ENCODE measurements at regions not wholly inside any gene's neighbourhood (a gene's known extent, or its start where the extent isn't known, plus 50 kb on each side); places are given as distances from the start of the nearest gene placed in this dataset.
A peak's percentile ranks its signal among the peaks of the same experiment; 100 is the strongest.

- no peaks in the 10 kb centered on the region for H3K36me3 ChIP-seq
- ATAC-seq (no peak), DNase-seq (no peak), FAIRE-seq (no peak)
- no peak overlapping the region for H3K27ac ChIP-seq
- H3K27me3 ChIP-seq = no peaks in the 10 kb centered on the region
- TF ChIP-seq CTCF (IDR thresholded peaks at IDR 0.05) = no peak
- H3K9me3 ChIP-seq = no peaks in the 10 kb centered on the region
- H3K4me3 ChIP-seq = no peak overlapping the region
- peaks cover 7 to 9% (median 7%) of the 10 kb centered on the region in 3 donors for H3K4me1 ChIP-seq
- intact Hi-C loops (cut with DNase I) = no loop called here
Measured at GRCh38 chr2:240278661-240279060, 138.2 kb upstream of the OTOS start.

- Histone ChIP-seq H3K27ac (no peak overlapping the region), H3K27me3 (no peaks in the 10 kb centered on the region), H3K36me3 (no peaks in the 10 kb centered on the region), H3K4me1 (peaks cover 7 to 9% (median 7%) of the 10 kb centered on the region in 3 donors), H3K9me3 (no peaks in the 10 kb centered on the region), H3K4me3 (no peak overlapping the region)
- DNase-seq = no peak
- no peak for ATAC-seq
- TF ChIP-seq CTCF (IDR thresholded peaks at IDR 0.05) = no peak
- 24 to 26% methylated on average over 2 of the region's 2 CpGs for WGBS, 2 donors
- FAIRE-seq = peak; percentile 51
- intact Hi-C loops (cut with DNase I) = no loop called here
Measured at GRCh38 chr2:240280621-240281020, 140.2 kb upstream of the OTOS start.

- Histone ChIP-seq H3K27me3 (no peaks in the 10 kb centered on the region), H3K4me3 (no peak overlapping the region), H3K27ac (no peak overlapping the region), H3K4me1 (no peaks in the 10 kb centered on the region), H3K9me3 (no peaks in the 10 kb centered on the region), H3K36me3 (no peaks in the 10 kb centered on the region)
- DNase-seq = no peak
- no peak for FAIRE-seq
- no peak for ATAC-seq
- TF ChIP-seq CTCF (IDR thresholded peaks at IDR 0.05) = no peak
- 79% methylated on average over 13 of the region's 13 CpGs for WGBS, 2 donors
- intact Hi-C loops (cut with DNase I) = no loop called here
Measured at GRCh38 chr2:240284503-240285259, 144.2 kb upstream of the OTOS start.

GRCh38 chr2:240285725-240286124, 145.3 kb upstream of the OTOS start:
- Histone ChIP-seq H3K27me3 (no peaks in the 10 kb centered on the region), H3K36me3 (no peaks in the 10 kb centered on the region), H3K4me3 (no peak overlapping the region), H3K9me3 (no peaks in the 10 kb centered on the region), H3K4me1 (no peaks in the 10 kb centered on the region), H3K27ac (no peak overlapping the region)
- intact Hi-C loops (cut with DNase I) = no loop called here
- 72 to 81% methylated on average over 4 of the region's 4 CpGs for WGBS, 2 donors
- FAIRE-seq (no peak), ATAC-seq (no peak), DNase-seq (no peak)
- no peak for TF ChIP-seq CTCF (IDR thresholded peaks at IDR 0.05)

GRCh38 chr2:240286596-240286995, 146.1 kb upstream of the OTOS start:
- Histone ChIP-seq H3K4me1 (no peaks in the 10 kb centered on the region), H3K36me3 (no peaks in the 10 kb centered on the region), H3K4me3 (no peak overlapping the region), H3K27ac (no peak overlapping the region), H3K9me3 (no peaks in the 10 kb centered on the region), H3K27me3 (no peaks in the 10 kb centered on the region)
- TF ChIP-seq CTCF (IDR thresholded peaks at IDR 0.05) = no peak
- intact Hi-C loops (cut with DNase I) = no loop called here
- no peak for DNase-seq
- WGBS, 2 donors = 72 to 80% methylated on average over 6 of the region's 6 CpGs
- no peak for ATAC-seq
- FAIRE-seq = no peak

Data from pancreas (tissue), 10 donors.